ENCODE measurements at regions not wholly inside any gene's neighbourhood (a gene's known extent, or its start where the extent isn't known, plus 50 kb on each side); places are given as distances from the start of the nearest gene placed in this dataset.
A peak's percentile ranks its signal among the peaks of the same experiment; 100 is the strongest.

DNA sequence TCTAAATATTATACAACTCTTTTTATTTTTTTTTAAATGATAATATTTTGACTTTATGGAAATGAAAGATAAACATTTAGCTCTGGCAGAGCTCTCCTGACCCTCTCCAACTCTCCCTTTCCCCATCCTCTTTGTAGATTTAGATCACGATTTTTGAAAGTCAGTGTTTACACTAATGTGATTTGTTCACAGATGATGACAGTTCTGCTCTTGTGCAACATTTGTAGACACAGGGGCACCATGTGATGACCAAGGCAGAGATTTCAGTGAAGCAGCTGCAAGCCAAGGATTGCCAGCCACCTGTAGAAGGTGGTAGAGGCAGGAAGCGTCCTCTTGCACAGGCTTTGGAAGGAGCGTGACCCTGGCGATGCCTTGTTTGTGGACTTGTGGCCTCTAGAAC is 483.2 kb downstream of the QKI start:
- Mint-ChIP-seq H3K4me1 (no peaks in the 10 kb centered on the region), H3K27ac (peak overlapping the region in 1 of 6 donors; percentile 74), H3K4me3 (no peak overlapping the region), H3K36me3 (no peaks in the 10 kb centered on the region), H3K9me3 (no peaks in the 10 kb centered on the region), H3K27me3 (peaks cover 0 to 18% (median 0%) of the 10 kb centered on the region in 3 donors)
- DNase-seq (no peak), ATAC-seq (ENCODE audit: low read depth in 2 of 2) (no peak)

DNA sequence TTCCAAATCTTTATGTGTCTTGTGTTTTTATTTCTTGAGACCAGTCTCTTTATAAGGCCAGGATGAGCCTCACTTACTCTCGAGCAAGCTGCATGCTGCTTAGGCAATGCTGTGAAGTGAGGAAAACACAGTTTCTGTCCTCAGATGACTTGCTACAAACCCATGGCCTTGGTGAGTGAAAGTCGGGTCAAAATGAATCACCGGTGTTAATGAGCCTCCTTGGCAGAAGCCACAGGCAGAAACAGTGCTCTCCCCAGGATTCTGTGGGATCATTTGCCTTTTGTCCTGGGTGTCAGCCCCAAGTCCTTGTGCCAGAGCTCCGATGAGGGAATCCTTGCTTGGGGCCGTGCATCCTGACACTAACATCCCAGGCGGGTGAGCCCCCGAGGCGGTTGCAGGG is 482.5 kb downstream of the QKI start:
- no peak overlapping the region for H3K4me3 Mint-ChIP-seq
- H3K27me3 Mint-ChIP-seq = peaks cover 0 to 18% (median 0%) of the 10 kb centered on the region in 3 donors
- H3K36me3 Mint-ChIP-seq = no peaks in the 10 kb centered on the region
- no peak overlapping the region for H3K27ac Mint-ChIP-seq
- H3K9me3 Mint-ChIP-seq = no peaks in the 10 kb centered on the region
- no peak for DNase-seq
- no peaks in the 10 kb centered on the region for H3K4me1 Mint-ChIP-seq
- ATAC-seq (ENCODE audit: low read depth in 2 of 2) = no peak

DNA sequence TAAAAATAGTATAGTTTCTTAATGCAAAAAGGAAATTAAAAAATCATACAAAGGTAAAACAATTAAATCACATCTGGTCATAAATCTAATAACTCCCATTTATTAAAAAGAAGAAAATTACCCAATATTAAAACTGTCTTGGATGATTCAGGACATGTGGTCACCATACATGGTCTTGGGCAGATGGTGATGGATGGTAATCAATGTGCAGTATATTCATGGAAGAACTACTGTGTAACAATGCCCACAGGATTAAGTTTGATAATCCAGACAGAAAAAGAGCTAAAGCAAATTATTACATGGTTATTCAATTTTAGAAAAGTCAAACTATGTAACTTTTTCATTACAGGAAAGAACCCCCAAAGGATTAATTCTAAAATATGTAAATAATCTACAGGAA is 480.6 kb downstream of the QKI start:
- H3K4me1 Mint-ChIP-seq = no peaks in the 10 kb centered on the region
- H3K27me3 Mint-ChIP-seq = peaks cover 0 to 12% (median 0%) of the 10 kb centered on the region in 3 donors
- no peak overlapping the region for H3K27ac Mint-ChIP-seq
- H3K9me3 Mint-ChIP-seq = no peaks in the 10 kb centered on the region
- no peaks in the 10 kb centered on the region for H3K36me3 Mint-ChIP-seq
- ATAC-seq (ENCODE audit: low read depth in 2 of 2) (no peak), DNase-seq (no peak)
- no peak overlapping the region for H3K4me3 Mint-ChIP-seq

DNA sequence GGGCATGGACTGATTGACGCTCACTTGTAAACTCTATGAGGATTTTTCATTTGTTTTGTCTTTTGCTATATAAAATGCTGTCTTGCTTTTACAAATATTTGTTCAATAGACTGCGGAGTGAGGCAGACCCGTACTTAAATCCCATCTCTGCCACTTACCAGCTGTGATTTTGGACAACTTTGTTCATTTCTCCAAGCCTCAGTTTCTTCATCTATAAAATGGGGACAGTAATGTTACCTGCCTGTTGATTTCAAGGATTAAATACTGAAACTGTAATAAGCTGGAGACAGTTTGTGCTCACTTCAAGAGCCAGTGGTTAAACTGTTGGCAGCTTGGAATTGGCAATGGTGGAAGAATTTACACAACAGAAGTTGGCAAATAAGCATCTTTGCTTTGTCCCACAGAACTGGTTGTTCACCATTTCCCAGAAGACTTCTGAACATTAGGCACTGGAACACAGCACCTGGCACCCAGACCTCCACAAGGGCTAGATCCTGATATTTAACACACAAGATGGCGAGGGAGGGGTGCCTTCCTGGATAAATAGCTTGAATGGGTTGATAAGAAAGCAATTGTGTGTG is 479.2 kb downstream of the QKI start:
- H3K4me1 Mint-ChIP-seq = no peaks in the 10 kb centered on the region
- H3K9me3 Mint-ChIP-seq = no peaks in the 10 kb centered on the region
- no peak for ATAC-seq (ENCODE audit: low read depth in 2 of 2)
- peaks cover 0 to 5% (median 0%) of the 10 kb centered on the region in 3 donors for H3K27me3 Mint-ChIP-seq
- H3K36me3 Mint-ChIP-seq = no peaks in the 10 kb centered on the region
- DNase-seq = no peak
- no peak overlapping the region for H3K4me3 Mint-ChIP-seq
- no peak overlapping the region for H3K27ac Mint-ChIP-seq

DNA sequence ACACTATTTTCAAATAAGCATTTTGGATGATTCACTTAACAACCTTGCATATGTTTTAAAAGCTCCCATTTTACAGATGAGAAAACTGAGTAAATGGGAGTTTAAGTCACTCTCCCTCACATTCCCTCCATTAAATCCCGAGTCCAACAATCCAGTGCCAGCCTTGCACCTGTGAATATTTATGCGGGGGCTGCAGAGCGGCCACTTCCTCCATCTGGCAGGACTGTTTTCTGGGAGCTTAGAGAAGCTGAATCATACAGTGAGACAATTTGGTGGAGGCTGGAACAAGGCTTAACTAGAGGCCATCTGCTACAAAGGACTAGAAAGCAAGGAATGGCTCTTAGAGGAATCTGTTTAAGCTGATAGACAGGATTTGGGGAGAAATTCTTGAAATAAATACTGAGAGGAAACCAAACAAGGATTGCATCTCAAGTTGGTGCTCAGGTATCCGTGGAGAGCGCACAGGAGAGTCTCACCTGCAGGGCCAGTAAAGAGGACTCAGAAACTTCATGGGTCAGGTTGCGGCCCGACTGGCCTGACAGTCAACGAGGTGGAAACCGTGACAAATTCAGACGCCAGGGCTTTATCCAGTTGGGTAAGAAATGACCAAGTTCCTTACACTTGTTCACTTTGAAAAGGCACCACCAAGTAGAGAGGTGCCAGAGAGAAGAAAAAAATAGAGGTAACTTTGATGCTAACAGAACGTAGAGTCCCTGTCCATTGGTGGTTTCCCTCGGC is 478.5 kb downstream of the QKI start:
- H3K27ac Mint-ChIP-seq = no peak overlapping the region
- H3K36me3 Mint-ChIP-seq = peaks cover 0 to 6% of the 10 kb centered on the region in 2 donors
- H3K4me1 Mint-ChIP-seq = peaks cover 3 to 6% (median 5%) of the 10 kb centered on the region in 3 donors
- H3K9me3 Mint-ChIP-seq = peaks cover 0 to 7% (median 3%) of the 10 kb centered on the region in 7 donors
- ATAC-seq (ENCODE audit: low read depth in 2 of 2) (no peak), DNase-seq (no peak)
- no peak overlapping the region for H3K4me3 Mint-ChIP-seq
- peaks cover 0 to 5% (median 0%) of the 10 kb centered on the region in 3 donors for H3K27me3 Mint-ChIP-seq

DNA sequence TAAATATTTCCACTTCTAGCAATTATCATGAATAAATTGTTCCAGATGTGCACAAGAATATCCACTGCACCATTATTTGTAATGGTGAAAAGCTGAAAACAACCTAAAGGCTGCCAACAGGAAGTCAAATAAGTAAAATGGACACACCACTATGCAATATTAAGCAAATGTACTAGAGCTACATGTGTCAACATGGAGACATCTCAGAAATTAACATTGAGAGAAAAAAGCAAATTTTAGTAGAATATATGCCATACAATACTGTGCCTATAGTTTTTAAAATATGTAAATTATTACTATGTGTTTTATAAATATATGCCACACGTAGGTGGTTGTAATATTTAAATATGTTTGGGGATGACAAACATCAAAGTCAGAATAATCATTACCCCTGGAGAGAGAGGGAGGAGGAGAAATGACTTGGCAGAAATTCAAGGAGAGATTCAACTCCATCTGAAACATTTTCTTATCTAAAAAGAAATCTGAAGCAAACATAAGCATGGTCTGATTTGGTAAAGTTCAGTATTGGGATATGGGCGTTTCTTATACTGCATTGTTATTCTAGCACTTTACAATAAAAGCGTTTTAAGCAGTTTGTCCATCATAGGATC is 475.5 kb downstream of the QKI start:
- H3K9me3 Mint-ChIP-seq = peaks cover 0 to 9% (median 3%) of the 10 kb centered on the region in 7 donors
- H3K27ac Mint-ChIP-seq = no peak overlapping the region
- H3K4me1 Mint-ChIP-seq = peaks cover 10 to 17% (median 12%) of the 10 kb centered on the region in 3 donors
- no peak overlapping the region for H3K4me3 Mint-ChIP-seq
- DNase-seq (no peak), ATAC-seq (ENCODE audit: low read depth in 2 of 2) (no peak)
- peaks cover 0 to under 1% (median 0%) of the 10 kb centered on the region in 3 donors for H3K27me3 Mint-ChIP-seq
- H3K36me3 Mint-ChIP-seq = peaks cover 0 to 7% of the 10 kb centered on the region in 2 donors

DNA sequence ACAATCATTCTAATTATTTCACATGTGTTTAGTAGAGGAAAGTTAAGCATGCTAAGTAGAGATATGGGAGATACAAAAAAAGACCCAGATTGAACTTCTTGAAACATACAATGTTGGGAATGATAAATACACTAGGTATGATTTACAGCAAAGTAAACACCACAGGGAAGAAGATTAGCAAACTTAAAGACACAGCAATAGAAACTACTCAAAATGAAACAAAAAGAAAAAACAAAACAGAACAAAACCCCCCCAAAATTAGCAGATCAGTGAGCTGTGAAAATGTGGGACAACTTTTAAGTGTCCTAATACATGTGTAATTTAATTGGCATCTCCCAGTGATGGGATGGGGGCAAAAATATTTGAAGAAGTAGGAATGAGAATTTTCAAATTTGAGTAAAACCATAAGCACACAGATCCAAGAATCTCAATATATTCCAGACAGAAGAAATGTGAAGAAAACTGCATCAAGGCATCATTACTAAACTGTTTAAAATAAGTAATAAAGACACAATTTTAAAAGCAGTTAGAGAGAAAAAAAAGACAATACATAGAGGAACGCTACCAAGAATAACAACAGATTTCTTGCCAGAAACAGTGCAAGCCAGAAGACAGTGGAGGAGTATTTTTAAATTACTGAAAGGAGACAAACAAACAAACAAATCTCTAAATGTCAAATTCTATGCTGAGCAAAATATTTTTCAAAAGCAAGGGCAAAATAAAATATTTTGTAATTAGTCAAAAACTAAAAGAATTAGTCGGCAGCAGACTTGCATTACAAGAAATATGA is 473.7 kb downstream of the QKI start:
- Mint-ChIP-seq H3K4me1 (peaks cover 10 to 17% (median 12%) of the 10 kb centered on the region in 3 donors), H3K9me3 (peaks cover 0 to 9% (median 3%) of the 10 kb centered on the region in 7 donors), H3K36me3 (peaks cover 0 to 7% of the 10 kb centered on the region in 2 donors), H3K4me3 (peak overlapping the region in 1 of 8 donors; percentile 36), H3K27ac (peak overlapping the region in 1 of 6 donors; percentile 23), H3K27me3 (peaks cover 0 to 18% (median 15%) of the 10 kb centered on the region in 3 donors)
- DNase-seq (no peak), ATAC-seq (ENCODE audit: low read depth in 2 of 2) (no peak)

DNA sequence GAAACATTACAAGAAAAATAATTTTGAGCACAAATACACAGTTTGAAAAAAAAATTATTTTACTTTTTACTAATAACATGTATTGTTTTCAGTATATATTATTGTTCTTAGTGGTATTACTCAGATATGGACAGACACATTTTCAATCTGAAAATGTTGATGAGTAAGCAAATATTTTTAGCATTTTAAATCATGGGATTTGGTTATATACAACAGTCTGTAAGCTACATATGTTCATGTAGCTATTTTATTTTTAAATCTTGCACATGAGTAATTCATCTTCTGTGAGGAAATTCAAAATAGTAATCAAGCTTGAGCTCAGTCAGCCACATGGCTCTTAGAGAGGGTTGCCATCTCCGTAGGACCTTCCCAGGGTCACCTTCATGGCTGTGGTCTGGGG is 471.9 kb downstream of the QKI start:
- DNase-seq (no peak), ATAC-seq (ENCODE audit: low read depth in 2 of 2) (no peak)
- no peak overlapping the region for H3K4me3 Mint-ChIP-seq
- H3K36me3 Mint-ChIP-seq = peaks cover 0 to 7% of the 10 kb centered on the region in 2 donors
- H3K27me3 Mint-ChIP-seq = peaks cover 0 to 34% (median 31%) of the 10 kb centered on the region in 3 donors
- no peak overlapping the region for H3K27ac Mint-ChIP-seq
- peaks cover 0 to 9% (median 3%) of the 10 kb centered on the region in 7 donors for H3K9me3 Mint-ChIP-seq
- peaks cover 10 to 17% (median 12%) of the 10 kb centered on the region in 3 donors for H3K4me1 Mint-ChIP-seq

DNA sequence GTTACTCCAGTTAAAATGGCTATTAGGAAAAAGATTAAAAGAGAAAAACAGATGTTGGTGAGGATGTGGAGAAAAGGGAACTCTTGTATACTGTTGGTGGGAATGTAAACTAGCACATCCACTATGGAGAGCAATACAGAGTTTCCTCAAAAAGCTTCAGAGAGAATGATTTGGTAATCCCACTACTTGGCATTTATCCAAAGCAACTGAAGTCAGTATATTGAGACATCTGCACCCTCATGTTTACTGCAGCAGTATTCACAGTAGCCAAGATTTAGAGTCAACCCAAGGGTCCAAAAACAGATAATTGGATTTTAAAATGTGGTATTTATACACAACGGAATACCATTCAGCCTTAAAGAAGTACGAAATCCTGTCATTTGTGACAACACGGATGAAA is 469.5 kb downstream of the QKI start:
- ATAC-seq (ENCODE audit: low read depth in 2 of 2) (no peak), DNase-seq (no peak)
- Mint-ChIP-seq H3K9me3 (peaks cover 0 to 9% (median 3%) of the 10 kb centered on the region in 7 donors), H3K4me3 (no peak overlapping the region), H3K27ac (peak overlapping the region in 1 of 6 donors; percentile 13), H3K36me3 (peaks cover 0 to 7% of the 10 kb centered on the region in 2 donors), H3K4me1 (peaks cover 10 to 17% (median 12%) of the 10 kb centered on the region in 3 donors), H3K27me3 (peaks cover 9 to 48% (median 43%) of the 10 kb centered on the region in 3 donors)

DNA sequence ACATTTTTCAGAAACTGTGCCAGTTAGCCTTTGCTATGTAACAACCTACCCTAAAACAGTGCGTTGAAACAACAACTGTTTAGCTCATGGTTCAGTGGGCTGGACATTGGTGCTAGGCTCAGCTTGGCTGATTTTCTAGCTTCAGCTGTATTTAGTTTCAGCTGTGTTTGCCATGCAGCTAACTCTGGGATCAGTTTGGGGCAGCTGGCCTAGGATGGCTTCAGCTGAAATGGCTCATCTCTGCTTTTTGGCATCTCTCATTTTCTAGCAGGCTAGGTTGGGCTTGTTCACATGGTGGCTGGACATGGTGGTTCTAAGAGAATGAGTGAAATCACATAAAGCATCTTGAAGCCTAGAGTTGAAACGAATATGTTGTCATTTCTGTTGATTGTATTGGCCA is 464.2 kb downstream of the QKI start:
- H3K4me1 Mint-ChIP-seq = peaks cover 0 to 5% (median 0%) of the 10 kb centered on the region in 3 donors
- ATAC-seq (ENCODE audit: low read depth in 2 of 2) (no peak), DNase-seq (no peak)
- H3K27me3 Mint-ChIP-seq = peaks cover 36 to 70% (median 64%) of the 10 kb centered on the region in 3 donors
- H3K27ac Mint-ChIP-seq = no peak overlapping the region
- H3K36me3 Mint-ChIP-seq = peaks cover 0 to 8% of the 10 kb centered on the region in 2 donors
- H3K9me3 Mint-ChIP-seq = peaks cover 0 to 7% (median 1%) of the 10 kb centered on the region in 7 donors
- no peak overlapping the region for H3K4me3 Mint-ChIP-seq

DNA sequence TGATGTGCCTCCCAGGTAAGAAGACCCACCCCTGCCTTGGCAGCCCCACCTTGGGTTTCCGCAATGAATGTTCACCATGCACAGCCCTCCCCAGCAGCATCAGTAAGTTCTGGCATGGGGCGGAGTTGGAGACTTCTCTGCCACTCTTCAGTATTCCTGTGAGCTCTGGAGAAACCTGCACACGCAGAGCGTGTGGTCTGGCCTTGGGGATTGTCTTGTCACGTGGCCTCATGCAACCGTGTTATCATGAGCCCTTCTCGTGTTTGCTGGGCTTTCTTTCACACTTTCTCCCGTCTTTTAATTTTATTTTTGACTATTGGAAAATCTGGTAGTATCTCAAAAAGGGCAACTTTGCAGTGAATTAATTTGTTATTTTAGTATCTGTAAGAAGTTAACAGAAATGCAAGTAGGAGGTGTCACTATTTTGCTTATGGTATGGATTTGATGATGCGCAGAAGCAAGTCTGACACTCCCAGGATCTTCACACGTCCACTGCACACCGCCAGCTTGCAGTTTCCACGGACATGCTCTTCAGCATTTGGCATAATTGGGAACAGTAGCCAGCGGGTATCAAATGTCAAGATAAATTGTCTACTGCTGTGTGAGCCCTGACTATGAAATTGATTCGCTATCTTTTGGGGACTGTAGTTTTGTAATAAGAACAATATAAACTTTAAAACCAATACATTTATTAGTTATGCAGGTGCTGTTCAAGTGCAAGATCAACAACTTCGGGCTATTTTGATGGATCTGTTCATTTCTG is 463.5 kb downstream of the QKI start:
- H3K4me1 Mint-ChIP-seq = peaks cover 0 to 5% (median 0%) of the 10 kb centered on the region in 3 donors
- H3K27me3 Mint-ChIP-seq = peaks cover 36 to 66% (median 59%) of the 10 kb centered on the region in 3 donors
- no peak for ATAC-seq (ENCODE audit: low read depth in 2 of 2)
- DNase-seq = no peak
- no peak overlapping the region for H3K27ac Mint-ChIP-seq
- no peak overlapping the region for H3K4me3 Mint-ChIP-seq
- H3K36me3 Mint-ChIP-seq = peaks cover 0 to 8% of the 10 kb centered on the region in 2 donors
- peaks cover 0 to 7% (median 1%) of the 10 kb centered on the region in 7 donors for H3K9me3 Mint-ChIP-seq

DNA sequence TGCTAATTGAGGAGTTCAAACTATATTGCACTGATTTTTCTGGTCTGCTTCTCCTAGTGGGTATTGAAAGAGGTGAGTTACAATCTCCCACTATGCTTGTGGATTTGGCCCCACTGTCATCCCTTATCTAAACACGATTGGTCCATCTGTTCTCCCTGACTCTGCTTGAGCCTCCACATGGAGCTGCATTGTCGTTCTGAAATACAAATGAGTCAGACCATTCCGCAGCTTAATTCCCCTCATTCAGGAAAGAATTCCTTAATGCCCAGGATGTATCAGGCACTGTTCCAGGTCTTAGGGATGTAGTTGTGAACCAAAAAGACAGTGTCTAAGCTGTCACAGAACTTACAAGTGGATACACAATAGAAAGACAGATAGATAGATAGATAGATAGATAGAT is 461.9 kb downstream of the QKI start:
- no peak for DNase-seq
- H3K4me3 Mint-ChIP-seq = no peak overlapping the region
- peaks cover 0 to 8% of the 10 kb centered on the region in 2 donors for H3K36me3 Mint-ChIP-seq
- ATAC-seq (ENCODE audit: low read depth in 2 of 2) = no peak
- peaks cover 0 to 7% (median under 1%) of the 10 kb centered on the region in 7 donors for H3K9me3 Mint-ChIP-seq
- peaks cover 0 to 5% (median 0%) of the 10 kb centered on the region in 3 donors for H3K4me1 Mint-ChIP-seq
- H3K27me3 Mint-ChIP-seq = peaks cover 36 to 50% (median 45%) of the 10 kb centered on the region in 3 donors
- H3K27ac Mint-ChIP-seq = no peak overlapping the region
